ENCODE measurements at regions not wholly inside any gene's neighbourhood (a gene's known extent, or its start where the extent isn't known, plus 50 kb on each side); places are given as distances from the start of the nearest gene placed in this dataset.
A peak's percentile ranks its signal among the peaks of the same experiment; 100 is the strongest.
"Not testable (repeated sequence)": the region's sequence is repeated elsewhere in the genome, so short reads cannot be mapped to it uniquely, and the experiment has no call there.

- peak; percentile 60 for DNase-seq
Measured at GRCh38 chr5:1999794-2000193, 117.1 kb upstream of the IRX4 start.

GRCh38 chr5:1998716-1999317, 116.1 kb upstream of the IRX4 start:
- no peak for DNase-seq

- DNase-seq, result no peak
Measured at GRCh38 chr5:1998348-1998669, 115.6 kb upstream of the IRX4 start.

GRCh38 chr5:1997640-1998347, 115.1 kb upstream of the IRX4 start:
- DNase-seq, result peak; percentile 78

- DNase-seq, result no peak
Measured at GRCh38 chr5:1995491-1995890, 112.8 kb upstream of the IRX4 start.

- no peak for DNase-seq
Measured at GRCh38 chr5:1987471-1987870, 104.7 kb upstream of the IRX4 start.

- no peak for DNase-seq
Measured at GRCh38 chr5:1985781-1986180, 103.1 kb upstream of the IRX4 start.

GRCh38 chr5:1983919-1984695, 101.4 kb upstream of the IRX4 start:
- DNase-seq, result no peak

- DNase-seq, result no peak
Measured at GRCh38 chr5:1983401-1983800, 100.7 kb upstream of the IRX4 start.

GRCh38 chr5:1982561-1982960, 99.8 kb upstream of the IRX4 start:
- not testable (repeated sequence) for DNase-seq

GRCh38 chr5:1975898-1976765, 93.4 kb upstream of the IRX4 start:
- peak; percentile 61 for DNase-seq

GRCh38 chr5:1975406-1975715, 92.6 kb upstream of the IRX4 start:
- DNase-seq, result peak; percentile 98

- DNase-seq, result peak; percentile 83
Measured at GRCh38 chr5:1974501-1975405, 92.0 kb upstream of the IRX4 start.

GRCh38 chr5:1974081-1974480, 91.4 kb upstream of the IRX4 start:
- no peak for DNase-seq

GRCh38 chr5:1973391-1974013, 90.8 kb upstream of the IRX4 start:
- peak; percentile 90 for DNase-seq

GRCh38 chr5:1971944-1972343, 89.2 kb upstream of the IRX4 start:
- DNase-seq, result no peak

GRCh38 chr5:1967736-1968135, 85.0 kb upstream of the IRX4 start:
- peak; percentile 95 for DNase-seq

GRCh38 chr5:1966461-1966860, 83.7 kb upstream of the IRX4 start:
- DNase-seq, result no peak

GRCh38 chr5:1965925-1966324, 83.2 kb upstream of the IRX4 start:
- DNase-seq, result no peak

GRCh38 chr5:1963941-1964451, 81.3 kb upstream of the IRX4 start:
- no peak for DNase-seq

GRCh38 chr5:1963358-1963757, 80.6 kb upstream of the IRX4 start:
- no peak for DNase-seq
